Astrocyte (in vitro differentiated cells and primary cell): ENCODE measurements at regions not wholly inside any gene's neighbourhood (a gene's known extent, or its start where the extent isn't known, plus 50 kb on each side); places are given as distances from the start of the nearest gene placed in this dataset.
A peak's percentile ranks its signal among the peaks of the same experiment; 100 is the strongest.

Experiments used
- DNase-seq: peaks from one replicate; pipeline ENCODE4 v3.0.0-alpha.2; 2010; ENCODE audit warnings: low read depth
- FAIRE-seq: peaks from 2 replicates; lab custom pipeline; 2011; peaks lifted over from hg19 to GRCh38; lab: Jason Lieb, UNC
- H2AFZ ChIP-seq: 2 replicates; pipeline ENCODE4 v1.6.0; 2012; ENCODE audit warnings: low read depth, low read length, inconsistent platforms
- H3K27ac ChIP-seq: 2 replicates; pipeline ENCODE4 v1.5.1; 2011; ENCODE audit warnings: low read depth, low read length, inconsistent platforms
- H3K27me3 ChIP-seq: 2 replicates; pipeline ENCODE4 v1.6.0; 2011; ENCODE audit warnings: low read length, inconsistent platforms; ENCODE audit not compliant: insufficient read depth
- H3K36me3 ChIP-seq: 2 replicates; pipeline ENCODE4 v1.5.1; 2011; ENCODE audit warnings: low read length, inconsistent platforms; ENCODE audit not compliant: insufficient read depth
- H3K4me1 ChIP-seq: 2 replicates; pipeline ENCODE4 v1.5.1; 2011; ENCODE audit warnings: low read length, inconsistent platforms; ENCODE audit not compliant: insufficient read depth
- H3K4me2 ChIP-seq: 2 replicates; pipeline ENCODE4 v1.6.0; 2012; ENCODE audit warnings: low read length, inconsistent platforms
- H3K4me3 ChIP-seq: 2 replicates; pipeline ENCODE4 v1.5.1; 2011; ENCODE audit warnings: low read depth, mild to moderate bottlenecking, low read length, inconsistent platforms; ENCODE audit not compliant: insufficient read depth
- H3K79me2 ChIP-seq: 2 replicates; pipeline ENCODE4 v1.6.0; 2012; ENCODE audit warnings: mild to moderate bottlenecking, low read length, inconsistent platforms; ENCODE audit not compliant: insufficient read depth
- H3K9ac ChIP-seq: 2 replicates; pipeline ENCODE4 v1.6.0; 2012; ENCODE audit warnings: mild to moderate bottlenecking, low read length, inconsistent platforms
- H3K9me3 ChIP-seq: 2 replicates; pipeline ENCODE4 v1.5.1; 2012; ENCODE audit warnings: low read depth, mild to moderate bottlenecking, low read length, inconsistent platforms; ENCODE audit not compliant: insufficient read depth
- H4K20me1 ChIP-seq: 2 replicates; pipeline ENCODE4 v1.6.0; 2012; ENCODE audit warnings: low read length, inconsistent platforms; ENCODE audit not compliant: insufficient read depth
- H3K27ac Mint-ChIP-seq: one replicate; pipeline ENCODE4 v1.8.0; 2021; ENCODE audit warnings: mild to moderate bottlenecking, mixed read lengths; ENCODE audit not compliant: unreplicated experiment
- H3K27me3 Mint-ChIP-seq: one replicate; pipeline ENCODE4 v1.8.0; 2021; ENCODE audit warnings: low read depth, mixed read lengths; ENCODE audit not compliant: unreplicated experiment
- H3K36me3 Mint-ChIP-seq: one replicate; pipeline ENCODE4 v1.8.0; 2021; ENCODE audit warnings: low read depth, mixed read lengths; ENCODE audit not compliant: unreplicated experiment
- H3K4me1 Mint-ChIP-seq: one replicate; pipeline ENCODE4 v1.8.0; 2021; ENCODE audit warnings: low read depth, mixed read lengths; ENCODE audit not compliant: unreplicated experiment
- H3K4me3 Mint-ChIP-seq: one replicate; pipeline ENCODE4 v1.8.0; 2021; ENCODE audit warnings: mild to moderate bottlenecking, moderate library complexity, mixed read lengths; ENCODE audit not compliant: unreplicated experiment
- H3K9me3 Mint-ChIP-seq: one replicate; pipeline ENCODE4 v1.8.0; 2021; ENCODE audit warnings: mild to moderate bottlenecking, mixed read lengths; ENCODE audit not compliant: unreplicated experiment
- CTCF ChIP-seq: IDR thresholded peaks from 2 replicates; pipeline ENCODE4 v1.5.1; 2011; ENCODE audit warnings: low read depth, mild to moderate bottlenecking, inconsistent platforms, low read length, moderate library complexity; ENCODE audit not compliant: insufficient read depth
- EZH2 ChIP-seq: IDR thresholded peaks from 2 replicates; pipeline ENCODE4 v1.6.1; 2012; ENCODE audit warnings: mild to moderate bottlenecking, low read length, inconsistent platforms; ENCODE audit not compliant: insufficient read depth

- no peak overlapping the region for H3K4me3 Mint-ChIP-seq
- no peaks in the 10 kb centered on the region for H3K36me3 ChIP-seq
- peak overlapping the region; percentile 39 for H3K4me2 ChIP-seq
- H4K20me1 ChIP-seq = no peaks in the 10 kb centered on the region
- H3K27me3 Mint-ChIP-seq = peaks cover 3% of the 10 kb centered on the region
- peak overlapping the region; percentile 80 for H3K27ac ChIP-seq
- H3K27me3 ChIP-seq = no peaks in the 10 kb centered on the region
- H3K79me2 ChIP-seq = peaks cover 4% of the 10 kb centered on the region
- H3K9ac ChIP-seq = peak overlapping the region; percentile 49
- no peaks in the 10 kb centered on the region for H3K9me3 ChIP-seq
- H2AFZ ChIP-seq = no peak overlapping the region
- TF ChIP-seq EZH2 = no peak
- no peak for TF ChIP-seq CTCF
- H3K4me1 ChIP-seq = peaks cover 2% of the 10 kb centered on the region
- H3K4me1 Mint-ChIP-seq = peaks cover 19% of the 10 kb centered on the region
- H3K36me3 Mint-ChIP-seq = no peaks in the 10 kb centered on the region
- DNase-seq = no peak
- H3K27ac Mint-ChIP-seq = peak overlapping the region; percentile 1
- FAIRE-seq = peak; percentile 52
- no peaks in the 10 kb centered on the region for H3K9me3 Mint-ChIP-seq
- no peak overlapping the region for H3K4me3 ChIP-seq
Measured at GRCh38 chr10:51000976-51001375, 73.3 kb upstream of the PRKG1 start.

GRCh38 chr10:51001587-51001986, 72.7 kb upstream of the PRKG1 start:
- FAIRE-seq (no peak), DNase-seq (no peak)
- no peaks in the 10 kb centered on the region for H4K20me1 ChIP-seq
- Mint-ChIP-seq H3K27ac (peak overlapping the region; percentile 79), H3K36me3 (no peaks in the 10 kb centered on the region), H3K4me3 (no peak overlapping the region), H3K27me3 (peaks cover 2% of the 10 kb centered on the region), H3K9me3 (no peaks in the 10 kb centered on the region), H3K4me1 (peaks cover 21% of the 10 kb centered on the region)
- peak overlapping the region; percentile 47 for H3K4me2 ChIP-seq
- no peaks in the 10 kb centered on the region for H3K36me3 ChIP-seq
- H3K9ac ChIP-seq = peak overlapping the region; percentile 43
- H3K9me3 ChIP-seq = no peaks in the 10 kb centered on the region
- H3K4me3 ChIP-seq = no peak overlapping the region
- no peaks in the 10 kb centered on the region for H3K27me3 ChIP-seq
- H2AFZ ChIP-seq = no peak overlapping the region
- peak overlapping the region; percentile 80 for H3K27ac ChIP-seq
- H3K79me2 ChIP-seq = no peaks in the 10 kb centered on the region
- TF ChIP-seq CTCF = peak; percentile 53
- TF ChIP-seq EZH2 = no peak
- H3K4me1 ChIP-seq = peaks cover 2% of the 10 kb centered on the region

GRCh38 chr10:51002469-51002868, 71.8 kb upstream of the PRKG1 start:
- Histone ChIP-seq H3K36me3 (no peaks in the 10 kb centered on the region), H3K9me3 (no peaks in the 10 kb centered on the region), H3K27ac (no peak overlapping the region), H4K20me1 (no peaks in the 10 kb centered on the region), H3K4me1 (peaks cover 2% of the 10 kb centered on the region), H2AFZ (peak overlapping the region; percentile 28), H3K9ac (peak overlapping the region; percentile 26), H3K27me3 (no peaks in the 10 kb centered on the region), H3K4me2 (no peak overlapping the region), H3K4me3 (no peak overlapping the region), H3K79me2 (no peaks in the 10 kb centered on the region)
- no peak for TF ChIP-seq EZH2
- TF ChIP-seq CTCF = no peak
- FAIRE-seq = no peak
- Mint-ChIP-seq H3K4me3 (no peak overlapping the region), H3K27me3 (no peaks in the 10 kb centered on the region), H3K4me1 (peaks cover 21% of the 10 kb centered on the region), H3K9me3 (no peaks in the 10 kb centered on the region), H3K27ac (no peak overlapping the region), H3K36me3 (no peaks in the 10 kb centered on the region)
- DNase-seq = no peak
